Renal pelvis (tissue), 1 donor: ENCODE measurements at regions not wholly inside any gene's neighbourhood (a gene's known extent, or its start where the extent isn't known, plus 50 kb on each side); places are given as distances from the start of the nearest gene placed in this dataset.
"Not testable (repeated sequence)": the region's sequence is repeated elsewhere in the genome, so short reads cannot be mapped to it uniquely, and the experiment has no call there.

ENCODE experiments used
- DNase-seq: peaks from one replicate; pipeline ENCODE4 v3.0.0-alpha.2; 2013

- no peak for DNase-seq
Observed at GRCh38 chr13:87538366-87539052, 132.7 kb upstream of the SLITRK5 start.

- DNase-seq, result no peak
Observed at GRCh38 chr13:87553142-87553541, 118.0 kb upstream of the SLITRK5 start.

GRCh38 chr13:87554045-87554444, 117.1 kb upstream of the SLITRK5 start:
- no peak for DNase-seq

- DNase-seq, result no peak
Observed at GRCh38 chr13:87557788-87558187, 113.4 kb upstream of the SLITRK5 start.

GRCh38 chr13:87561580-87561979, 109.6 kb upstream of the SLITRK5 start:
- DNase-seq, result not testable (repeated sequence)

- no peak for DNase-seq
Observed at GRCh38 chr13:87570669-87571068, 100.5 kb upstream of the SLITRK5 start.

- DNase-seq, result no peak
Observed at GRCh38 chr13:87582399-87582798, 88.8 kb upstream of the SLITRK5 start.

- no peak for DNase-seq
Observed at GRCh38 chr13:87590518-87590917, 80.7 kb upstream of the SLITRK5 start.

- not testable (repeated sequence) for DNase-seq
Observed at GRCh38 chr13:87604437-87604836, 66.7 kb upstream of the SLITRK5 start.

GRCh38 chr13:87607266-87607665, 63.9 kb upstream of the SLITRK5 start:
- no peak for DNase-seq

GRCh38 chr13:87614276-87614675, 56.9 kb upstream of the SLITRK5 start:
- no peak for DNase-seq
